Natural killer cell treated with Interleukin-12 subunit alpha and Interleukin-12 subunit beta and Interleukin-15 and Interleukin-18, amount 100 ng/mL, for 72 hours (primary cell): ENCODE measurements at regions not wholly inside any gene's neighbourhood (a gene's known extent, or its start where the extent isn't known, plus 50 kb on each side); places are given as distances from the start of the nearest gene placed in this dataset.
A peak's percentile ranks its signal among the peaks of the same experiment; 100 is the strongest.
"Not testable (repeated sequence)": the region's sequence is repeated elsewhere in the genome, so short reads cannot be mapped to it uniquely, and the experiment has no call there.

Experiments
- ATAC-seq, 2 donors: fragments of 150-1000 bp; cut with Tn5 transposase in 1 of 2; sonication (Bioruptor Pico), chemical (Tn5 transposase) in 1 of 2; 2 replicates each; pipeline ENCODE4 v1.10.0; 2021
- DNase-seq: peaks from one replicate; pipeline ENCODE4 v3.0.0; 2022; ENCODE audit warnings: low spot score
- H3K27ac Mint-ChIP-seq, 2 donors: 1 replicate in 1 of 2; 2 replicates in 1 of 2; pipeline ENCODE4 v1.8.0; 2022; ENCODE audit warnings: mixed read lengths in 2 of 2, mild to moderate bottlenecking in 1 of 2, moderate library complexity in 1 of 2
- H3K27me3 Mint-ChIP-seq, 2 donors: 1 replicate in 1 of 2; 2 replicates in 1 of 2; pipeline ENCODE4 v1.8.0; 2022; ENCODE audit warnings: mixed read lengths in 2 of 2
- H3K36me3 Mint-ChIP-seq: one replicate; pipeline ENCODE4 v1.8.0; 2022; ENCODE audit warnings: mixed read lengths
- H3K4me1 Mint-ChIP-seq, 2 donors: 1 replicate in 1 of 2; 2 replicates in 1 of 2; pipeline ENCODE4 v1.8.0; 2022; ENCODE audit warnings: low read depth in 2 of 2, mixed read lengths in 2 of 2, mild to moderate bottlenecking in 1 of 2
- H3K4me3 Mint-ChIP-seq: one replicate; pipeline ENCODE4 v1.8.0; 2022; ENCODE audit warnings: mixed read lengths
- H3K9me3 Mint-ChIP-seq: 2 replicates; pipeline ENCODE4 v1.8.0; 2022; ENCODE audit warnings: mixed read lengths

GRCh38 chr6:25157183-25157582, 122.0 kb upstream of the CARMIL1 start:
- Mint-ChIP-seq H3K9me3 (peaks cover 22% of the 10 kb centered on the region), H3K4me3 (no peak overlapping the region), H3K27ac (peak overlapping the region in 1 of 2 donors; percentile 27), H3K27me3 (peaks cover 0 to 4% of the 10 kb centered on the region in 2 donors), H3K36me3 (peaks cover 27% of the 10 kb centered on the region), H3K4me1 (peaks cover 19 to 26% of the 10 kb centered on the region in 2 donors)
- DNase-seq (no peak), ATAC-seq (no peak)

GRCh38 chr6:25157842-25158241, 121.3 kb upstream of the CARMIL1 start:
- H3K27ac Mint-ChIP-seq: no peak overlapping the region
- DNase-seq (no peak), ATAC-seq (no peak)
- no peak overlapping the region for H3K4me3 Mint-ChIP-seq
- peaks cover 0 to 4% of the 10 kb centered on the region in 2 donors for H3K27me3 Mint-ChIP-seq
- peaks cover 22% of the 10 kb centered on the region for H3K9me3 Mint-ChIP-seq
- peaks cover 27% of the 10 kb centered on the region for H3K36me3 Mint-ChIP-seq
- peaks cover 19 to 26% of the 10 kb centered on the region in 2 donors for H3K4me1 Mint-ChIP-seq

GRCh38 chr6:25160134-25160533, 119.0 kb upstream of the CARMIL1 start:
- Mint-ChIP-seq H3K4me1 (peaks cover 19 to 24% of the 10 kb centered on the region in 2 donors), H3K36me3 (peaks cover 32% of the 10 kb centered on the region), H3K9me3 (peaks cover 26% of the 10 kb centered on the region)
- DNase-seq, H3K4me3 Mint-ChIP-seq, ATAC-seq, H3K27me3 Mint-ChIP-seq, H3K27ac Mint-ChIP-seq: not testable (repeated sequence)

GRCh38 chr6:25165177-25165576, 114.0 kb upstream of the CARMIL1 start:
- H3K27ac Mint-ChIP-seq: peak overlapping the region in 1 of 2 donors; percentile 78
- no peak for ATAC-seq

GRCh38 chr6:25165800-25166199, 113.4 kb upstream of the CARMIL1 start:
- Mint-ChIP-seq H3K27me3 (peaks cover 0 to 13% of the 10 kb centered on the region in 2 donors), H3K9me3 (peaks cover 8% of the 10 kb centered on the region), H3K4me1 (peaks cover 22 to 28% of the 10 kb centered on the region in 2 donors), H3K27ac (peak overlapping the region; percentile 40 to 78), H3K4me3 (peak overlapping the region; percentile 53), H3K36me3 (peaks cover 10% of the 10 kb centered on the region)
- ATAC-seq (no peak), DNase-seq (no peak)

More at GRCh38 chr6:25165177-25165576, 114.0 kb upstream of the CARMIL1 start:
- DNase-seq: no peak
- H3K27me3 Mint-ChIP-seq: peaks cover 0 to 13% of the 10 kb centered on the region in 2 donors
- H3K36me3 Mint-ChIP-seq: peaks cover 13% of the 10 kb centered on the region
- H3K9me3 Mint-ChIP-seq: peaks cover 10% of the 10 kb centered on the region
- peaks cover 19 to 25% of the 10 kb centered on the region in 2 donors for H3K4me1 Mint-ChIP-seq
- H3K4me3 Mint-ChIP-seq: no peak overlapping the region

GRCh38 chr6:25166955-25167748, 112.0 kb upstream of the CARMIL1 start:
- ATAC-seq (no peak), DNase-seq (no peak)
- Mint-ChIP-seq H3K4me1 (peaks cover 31 to 35% of the 10 kb centered on the region in 2 donors), H3K4me3 (no peak overlapping the region), H3K36me3 (peaks cover 6% of the 10 kb centered on the region), H3K27me3 (peaks cover 0 to 9% of the 10 kb centered on the region in 2 donors), H3K9me3 (peaks cover 3% of the 10 kb centered on the region), H3K27ac (peak overlapping the region; percentile 7 to 29)

GRCh38 chr6:25167961-25168360, 111.2 kb upstream of the CARMIL1 start:
- peak overlapping the region in 1 of 2 donors; percentile 7 for H3K27ac Mint-ChIP-seq
- peaks cover 36 to 41% of the 10 kb centered on the region in 2 donors for H3K4me1 Mint-ChIP-seq
- ATAC-seq (no peak), DNase-seq (no peak)
- H3K27me3 Mint-ChIP-seq: peaks cover 0 to 9% of the 10 kb centered on the region in 2 donors
- H3K4me3 Mint-ChIP-seq: no peak overlapping the region
- peaks cover 6% of the 10 kb centered on the region for H3K36me3 Mint-ChIP-seq
- peaks cover 3% of the 10 kb centered on the region for H3K9me3 Mint-ChIP-seq

- DNase-seq: no peak
Measured at GRCh38 chr6:25168637-25169036, 110.5 kb upstream of the CARMIL1 start.

GRCh38 chr6:25169553-25169952, 109.6 kb upstream of the CARMIL1 start:
- ATAC-seq (no peak), DNase-seq (no peak)
- peaks cover 49 to 53% of the 10 kb centered on the region in 2 donors for H3K4me1 Mint-ChIP-seq
- peak overlapping the region in 1 of 2 donors; percentile 71 for H3K27ac Mint-ChIP-seq
- H3K36me3 Mint-ChIP-seq: peaks cover 2% of the 10 kb centered on the region
- peaks cover under 1% of the 10 kb centered on the region for H3K9me3 Mint-ChIP-seq
- H3K27me3 Mint-ChIP-seq: peaks cover 0 to 6% of the 10 kb centered on the region in 2 donors
- H3K4me3 Mint-ChIP-seq: no peak overlapping the region

More at GRCh38 chr6:25168637-25169036, 110.5 kb upstream of the CARMIL1 start:
- H3K36me3 Mint-ChIP-seq: peaks cover 6% of the 10 kb centered on the region
- H3K9me3 Mint-ChIP-seq: peaks cover 3% of the 10 kb centered on the region
- peaks cover 43 to 48% of the 10 kb centered on the region in 2 donors for H3K4me1 Mint-ChIP-seq
- no peak overlapping the region for H3K4me3 Mint-ChIP-seq
- H3K27me3 Mint-ChIP-seq: peaks cover 0 to 9% of the 10 kb centered on the region in 2 donors
- no peak for ATAC-seq
- H3K27ac Mint-ChIP-seq: peak overlapping the region in 1 of 2 donors; percentile 7

GRCh38 chr6:25169961-25170360, 109.2 kb upstream of the CARMIL1 start:
- Mint-ChIP-seq H3K4me1 (peaks cover 51 to 55% of the 10 kb centered on the region in 2 donors), H3K36me3 (no peaks in the 10 kb centered on the region), H3K27me3 (peaks cover 0 to 5% of the 10 kb centered on the region in 2 donors), H3K4me3 (no peak overlapping the region), H3K9me3 (no peaks in the 10 kb centered on the region), H3K27ac (peak overlapping the region; percentile 40 to 71)
- ATAC-seq: no peak
- no peak for DNase-seq

GRCh38 chr6:25170640-25171039, 108.5 kb upstream of the CARMIL1 start:
- no peak overlapping the region for H3K4me3 Mint-ChIP-seq
- ATAC-seq (no peak), DNase-seq (no peak)
- no peaks in the 10 kb centered on the region for H3K9me3 Mint-ChIP-seq
- peaks cover 0 to 4% of the 10 kb centered on the region in 2 donors for H3K27me3 Mint-ChIP-seq
- H3K36me3 Mint-ChIP-seq: no peaks in the 10 kb centered on the region
- peak overlapping the region; percentile 40 to 71 for H3K27ac Mint-ChIP-seq
- H3K4me1 Mint-ChIP-seq: peaks cover 55 to 59% of the 10 kb centered on the region in 2 donors

- Mint-ChIP-seq H3K36me3 (no peaks in the 10 kb centered on the region), H3K4me3 (peak overlapping the region; percentile 11), H3K4me1 (peaks cover 49 to 58% of the 10 kb centered on the region in 2 donors), H3K9me3 (no peaks in the 10 kb centered on the region), H3K27ac (peak overlapping the region; percentile 40 to 71), H3K27me3 (no peaks in the 10 kb centered on the region)
- ATAC-seq (no peak), DNase-seq (no peak)
Measured at GRCh38 chr6:25171301-25171700, 107.9 kb upstream of the CARMIL1 start.

- Mint-ChIP-seq H3K4me1 (peaks cover 49 to 55% of the 10 kb centered on the region in 2 donors), H3K36me3 (no peaks in the 10 kb centered on the region)
Measured at GRCh38 chr6:25172819-25173218, 106.4 kb upstream of the CARMIL1 start.

GRCh38 chr6:25173246-25173645, 105.9 kb upstream of the CARMIL1 start:
- Mint-ChIP-seq H3K27ac (peak overlapping the region; percentile 71 to 84), H3K4me1 (peaks cover 53 to 57% of the 10 kb centered on the region in 2 donors), H3K4me3 (peak overlapping the region; percentile 53), H3K36me3 (no peaks in the 10 kb centered on the region), H3K9me3 (no peaks in the 10 kb centered on the region), H3K27me3 (no peaks in the 10 kb centered on the region)
- DNase-seq: no peak
- ATAC-seq: peak in 1 of 2 donors; percentile 17

More at GRCh38 chr6:25172819-25173218, 106.4 kb upstream of the CARMIL1 start:
- DNase-seq (no peak), ATAC-seq (peak in 1 of 2 donors; percentile 64)
- Mint-ChIP-seq H3K27ac (peak overlapping the region; percentile 71 to 84), H3K4me3 (peak overlapping the region; percentile 53), H3K27me3 (no peaks in the 10 kb centered on the region), H3K9me3 (no peaks in the 10 kb centered on the region)
